ENCODE measurements at regions not wholly inside any gene's neighbourhood (a gene's known extent, or its start where the extent isn't known, plus 50 kb on each side); places are given as distances from the start of the nearest gene placed in this dataset.

GRCh38 chr17:71234349-71234748 lies 886.5 kb upstream of the SOX9 start:
- no peak for ATAC-seq (ENCODE audit: low read depth)
- Mint-ChIP-seq H3K27me3 (no peaks in the 10 kb centered on the region), H3K36me3 (no peaks in the 10 kb centered on the region), H3K27ac (no peak overlapping the region), H3K4me1 (no peaks in the 10 kb centered on the region), H3K9me3 (peaks cover 5% of the 10 kb centered on the region), H3K4me3 (no peak overlapping the region)
- no peak for DNase-seq (ENCODE audit: low spot score in 2 of 2)

DNA sequence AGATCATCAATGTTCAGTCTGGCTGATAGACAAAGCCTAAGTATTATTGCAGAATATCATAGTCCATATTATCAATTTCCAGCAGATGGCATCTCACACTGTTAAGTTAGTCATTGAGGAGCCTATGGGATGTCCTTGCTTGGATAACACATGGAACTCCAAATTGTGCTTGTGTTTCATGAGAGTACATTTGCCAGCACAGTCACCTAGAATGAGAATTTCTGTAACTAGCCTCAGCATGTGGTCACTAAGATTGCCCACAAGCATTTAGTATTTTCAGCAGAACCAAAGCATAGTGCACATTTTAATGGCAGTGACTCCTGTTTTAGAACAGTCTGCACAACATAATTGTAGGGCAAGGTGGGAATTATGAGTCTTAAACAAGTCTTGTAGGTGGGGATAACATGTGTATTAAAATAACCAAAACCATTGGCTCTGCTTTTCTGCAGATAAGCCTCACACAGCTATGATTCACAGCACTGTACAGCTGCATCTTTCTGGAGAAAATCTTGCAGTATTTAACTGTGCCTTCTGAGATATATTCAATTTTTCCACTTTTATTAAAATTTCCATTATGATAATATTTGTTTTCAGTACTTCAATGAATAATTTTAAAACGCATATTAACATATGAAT lies 882.8 kb upstream of the SOX9 start:
- H3K27me3 Mint-ChIP-seq, result no peaks in the 10 kb centered on the region

DNA sequence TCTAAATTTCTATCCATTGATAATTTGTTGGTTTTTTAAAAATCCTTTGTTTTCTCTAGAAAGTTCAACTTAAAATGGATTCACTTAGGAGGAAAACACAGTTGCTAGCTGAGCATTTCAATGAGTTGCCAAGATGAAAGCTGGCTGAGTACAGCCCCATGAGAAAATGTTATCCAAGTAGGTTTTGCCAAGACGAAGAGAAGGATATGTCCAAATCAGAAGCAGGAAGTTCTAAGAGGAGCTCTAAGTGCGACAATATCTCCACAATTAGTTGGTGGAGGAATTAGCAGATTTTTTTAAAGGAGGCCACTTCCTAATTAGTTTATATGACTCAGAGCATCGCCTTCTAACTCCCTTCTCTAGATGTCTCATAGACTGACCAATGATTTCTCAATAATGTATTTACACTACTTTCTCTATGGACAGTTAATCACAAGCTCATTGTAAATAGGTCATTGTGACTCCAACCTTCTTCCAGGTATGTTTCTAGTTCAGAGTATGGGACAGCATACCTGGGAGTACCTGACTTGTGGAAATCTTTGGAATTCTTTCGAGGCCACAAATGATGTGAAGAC lies 873.3 kb upstream of the SOX9 start:
- H3K27me3 Mint-ChIP-seq, result no peaks in the 10 kb centered on the region
- H3K36me3 Mint-ChIP-seq, result no peaks in the 10 kb centered on the region
- no peaks in the 10 kb centered on the region for H3K4me1 Mint-ChIP-seq
- H3K27ac Mint-ChIP-seq, result no peak overlapping the region
- ATAC-seq (ENCODE audit: low read depth), result no peak
- H3K4me3 Mint-ChIP-seq, result no peak overlapping the region
- peaks cover 4% of the 10 kb centered on the region for H3K9me3 Mint-ChIP-seq
- DNase-seq (ENCODE audit: low spot score in 2 of 2), result no peak

More for the DNA sequence above, 882.8 kb upstream of the SOX9 start:
- ATAC-seq (ENCODE audit: low read depth) (no peak), DNase-seq (ENCODE audit: low spot score in 2 of 2) (no peak)
- no peak overlapping the region for H3K4me3 Mint-ChIP-seq
- no peak overlapping the region for H3K27ac Mint-ChIP-seq
- peaks cover 5% of the 10 kb centered on the region for H3K9me3 Mint-ChIP-seq
- no peaks in the 10 kb centered on the region for H3K36me3 Mint-ChIP-seq
- H3K4me1 Mint-ChIP-seq, result no peaks in the 10 kb centered on the region

- DNase-seq (ENCODE audit: low spot score in 2 of 2) (no peak), ATAC-seq (ENCODE audit: low read depth) (no peak)
- no peaks in the 10 kb centered on the region for H3K27me3 Mint-ChIP-seq
- H3K4me1 Mint-ChIP-seq, result no peaks in the 10 kb centered on the region
- H3K36me3 Mint-ChIP-seq, result no peaks in the 10 kb centered on the region
- H3K4me3 Mint-ChIP-seq, result no peak overlapping the region
- H3K27ac Mint-ChIP-seq, result no peak overlapping the region
- peaks cover under 1% of the 10 kb centered on the region for H3K9me3 Mint-ChIP-seq
These were observed 869.5 kb upstream of the SOX9 start for GRCh38 chr17:71251276-71251675.

GRCh38 chr17:71251951-71252350 lies 868.9 kb upstream of the SOX9 start:
- H3K27me3 Mint-ChIP-seq, result no peaks in the 10 kb centered on the region
- peaks cover 2% of the 10 kb centered on the region for H3K9me3 Mint-ChIP-seq
- ATAC-seq (ENCODE audit: low read depth), result no peak
- H3K4me3 Mint-ChIP-seq, result no peak overlapping the region
- no peaks in the 10 kb centered on the region for H3K36me3 Mint-ChIP-seq
- H3K4me1 Mint-ChIP-seq, result no peaks in the 10 kb centered on the region
- no peak for DNase-seq (ENCODE audit: low spot score in 2 of 2)
- H3K27ac Mint-ChIP-seq, result no peak overlapping the region

DNA sequence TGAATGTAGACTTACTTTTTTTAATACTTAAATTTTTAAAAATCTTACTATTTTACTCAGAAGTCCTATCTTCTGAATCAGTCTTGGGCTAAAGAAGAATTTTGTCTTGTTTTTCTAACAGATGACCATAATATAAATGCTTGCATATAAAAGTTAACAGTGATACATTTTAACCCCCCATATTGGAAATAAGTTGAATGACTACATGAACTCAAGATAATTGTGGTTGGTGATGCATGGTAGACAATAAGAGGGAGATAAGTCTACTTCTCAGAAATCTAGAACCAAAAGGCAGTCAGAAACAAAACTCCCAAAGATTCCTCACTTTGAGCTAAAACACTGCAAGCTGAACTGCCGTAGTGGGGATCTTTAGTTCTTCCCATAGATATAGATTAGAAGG lies 868.4 kb upstream of the SOX9 start:
- no peaks in the 10 kb centered on the region for H3K27me3 Mint-ChIP-seq
- no peak for ATAC-seq (ENCODE audit: low read depth)
- no peaks in the 10 kb centered on the region for H3K4me1 Mint-ChIP-seq
- no peaks in the 10 kb centered on the region for H3K36me3 Mint-ChIP-seq
- no peak overlapping the region for H3K27ac Mint-ChIP-seq
- H3K4me3 Mint-ChIP-seq, result no peak overlapping the region
- DNase-seq (ENCODE audit: low spot score in 2 of 2), result no peak
- H3K9me3 Mint-ChIP-seq, result peaks cover 2% of the 10 kb centered on the region

GRCh38 chr17:71257096-71257495 lies 863.7 kb upstream of the SOX9 start:
- no peak overlapping the region for H3K27ac Mint-ChIP-seq

DNA sequence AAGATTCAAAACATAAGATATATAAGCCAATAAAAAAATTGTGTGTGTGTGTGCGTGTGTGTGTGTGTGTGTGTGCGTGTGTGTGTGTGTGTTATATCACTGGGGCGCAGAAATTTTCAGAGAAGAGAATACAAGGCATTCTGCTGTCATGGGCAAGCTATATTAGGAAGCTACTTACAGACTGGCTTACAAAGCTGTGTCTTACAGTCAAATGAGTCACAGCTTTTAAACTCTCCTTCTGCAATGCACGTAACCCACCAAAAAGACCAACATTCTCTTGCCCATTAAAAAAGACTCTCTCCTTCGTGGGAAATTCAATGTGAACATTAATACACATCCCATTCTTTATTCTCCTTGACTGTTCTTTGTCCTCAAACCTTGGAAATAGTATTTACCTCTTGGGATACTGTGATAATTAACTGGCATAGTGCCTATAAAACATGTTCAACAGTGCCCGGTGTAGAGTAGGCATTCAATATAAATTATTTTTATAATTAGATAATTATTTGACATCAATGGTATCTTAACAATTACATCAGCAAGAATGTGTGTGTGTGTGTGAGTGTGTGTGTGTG lies 860.4 kb upstream of the SOX9 start:
- Mint-ChIP-seq H3K9me3 (peaks cover 6% of the 10 kb centered on the region), H3K4me1 (no peaks in the 10 kb centered on the region), H3K27ac (no peak overlapping the region), H3K4me3 (no peak overlapping the region), H3K27me3 (no peaks in the 10 kb centered on the region), H3K36me3 (peaks cover 2% of the 10 kb centered on the region)
- ATAC-seq (ENCODE audit: low read depth), result no peak
- no peak for DNase-seq (ENCODE audit: low spot score in 2 of 2)

More at GRCh38 chr17:71257096-71257495, 863.7 kb upstream of the SOX9 start:
- ATAC-seq (ENCODE audit: low read depth) (no peak), DNase-seq (ENCODE audit: low spot score in 2 of 2) (no peak)
- Mint-ChIP-seq H3K27me3 (no peaks in the 10 kb centered on the region), H3K36me3 (no peaks in the 10 kb centered on the region), H3K4me3 (no peak overlapping the region), H3K9me3 (peaks cover 2% of the 10 kb centered on the region), H3K4me1 (no peaks in the 10 kb centered on the region)

DNA sequence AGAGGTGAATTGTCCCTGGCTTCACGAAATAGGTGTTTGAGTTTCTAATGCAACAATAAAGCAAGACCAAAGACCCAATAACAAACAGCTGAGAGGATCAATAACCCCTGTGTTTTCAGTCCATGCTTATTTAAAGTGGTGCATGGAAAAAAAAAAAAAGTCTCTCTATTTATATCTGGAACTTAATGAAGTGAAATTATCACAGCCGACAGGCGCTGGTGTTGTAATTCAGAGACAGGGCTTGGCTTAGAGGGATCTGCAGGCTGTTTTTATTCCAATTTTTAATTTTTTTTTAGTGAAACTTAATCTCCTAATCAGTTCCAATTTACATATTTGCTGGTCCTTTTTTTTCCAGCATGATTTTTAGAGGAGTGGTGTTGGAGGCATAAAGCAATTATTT lies 858.2 kb upstream of the SOX9 start:
- peaks cover 2% of the 10 kb centered on the region for H3K36me3 Mint-ChIP-seq
- H3K9me3 Mint-ChIP-seq, result peaks cover 15% of the 10 kb centered on the region
- no peak for DNase-seq (ENCODE audit: low spot score in 2 of 2)
- no peaks in the 10 kb centered on the region for H3K27me3 Mint-ChIP-seq
- no peak for ATAC-seq (ENCODE audit: low read depth)
- no peaks in the 10 kb centered on the region for H3K4me1 Mint-ChIP-seq
- no peak overlapping the region for H3K27ac Mint-ChIP-seq
- H3K4me3 Mint-ChIP-seq, result no peak overlapping the region

DNA sequence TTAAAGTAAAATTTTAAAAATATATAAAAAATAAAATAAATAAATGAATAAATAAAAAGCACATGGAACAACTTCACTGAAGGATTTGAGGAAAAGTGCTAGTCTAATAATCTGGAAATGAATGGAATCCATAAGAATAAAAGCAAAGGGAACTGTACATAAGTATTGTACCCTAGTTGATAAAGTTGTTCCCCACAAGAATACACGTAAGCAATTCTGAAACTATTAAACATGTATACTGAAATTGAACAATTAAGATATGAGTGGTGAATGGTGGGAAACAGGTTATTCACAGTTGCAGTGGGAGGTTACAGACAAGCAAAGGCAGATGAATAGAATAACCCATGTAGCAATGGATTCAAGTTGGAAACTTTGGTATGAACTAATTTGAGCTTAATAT lies 853.2 kb upstream of the SOX9 start:
- DNase-seq (ENCODE audit: low spot score in 2 of 2), result no peak
- H3K27me3 Mint-ChIP-seq, result no peaks in the 10 kb centered on the region
- H3K36me3 Mint-ChIP-seq, result peaks cover 2% of the 10 kb centered on the region
- H3K27ac Mint-ChIP-seq, result no peak overlapping the region
- no peak for ATAC-seq (ENCODE audit: low read depth)
- no peaks in the 10 kb centered on the region for H3K4me1 Mint-ChIP-seq
- H3K4me3 Mint-ChIP-seq, result no peak overlapping the region
- H3K9me3 Mint-ChIP-seq, result peaks cover 19% of the 10 kb centered on the region

DNA sequence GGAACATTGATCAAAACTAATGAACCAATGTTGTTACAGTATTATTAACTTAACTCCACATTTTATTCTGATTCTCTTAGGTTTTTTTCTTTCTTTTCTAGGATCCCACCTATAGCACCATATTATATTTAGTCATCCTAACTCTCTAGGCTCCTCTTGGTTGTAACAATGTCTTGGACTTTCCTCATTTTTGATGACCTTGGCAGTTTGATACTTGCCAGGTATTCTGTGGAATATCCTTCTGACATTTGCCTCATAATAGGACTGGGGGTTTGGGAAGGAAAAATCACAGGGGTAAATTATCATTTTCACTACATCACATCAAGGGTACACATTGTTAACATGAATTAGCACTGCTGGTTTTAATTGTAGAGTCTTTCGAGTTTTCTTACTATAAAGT lies 851.6 kb upstream of the SOX9 start:
- Mint-ChIP-seq H3K9me3 (peaks cover 17% of the 10 kb centered on the region), H3K27me3 (no peaks in the 10 kb centered on the region), H3K4me3 (no peak overlapping the region), H3K4me1 (no peaks in the 10 kb centered on the region), H3K36me3 (peaks cover 2% of the 10 kb centered on the region), H3K27ac (no peak overlapping the region)
- no peak for ATAC-seq (ENCODE audit: low read depth)
- no peak for DNase-seq (ENCODE audit: low spot score in 2 of 2)

DNA sequence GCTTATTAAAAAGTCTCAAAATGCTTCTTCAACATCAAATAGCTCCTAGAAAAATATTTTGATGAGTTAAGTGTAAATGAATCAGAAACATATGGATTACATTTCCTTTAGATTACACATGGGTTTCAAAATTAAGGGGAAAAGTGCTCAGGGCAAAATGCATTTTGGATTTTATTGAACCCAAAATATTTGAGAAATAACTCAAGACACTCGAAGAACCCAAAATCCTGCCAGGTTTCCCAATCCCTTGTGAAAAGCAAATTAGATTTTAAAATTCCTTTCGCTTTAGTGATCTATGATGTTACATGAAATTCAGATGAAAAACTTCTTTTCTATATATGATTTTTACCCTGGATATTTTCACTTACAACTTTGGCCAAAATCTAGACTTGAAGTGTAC lies 847.4 kb upstream of the SOX9 start:
- Mint-ChIP-seq H3K27ac (no peak overlapping the region), H3K4me1 (no peaks in the 10 kb centered on the region), H3K27me3 (no peaks in the 10 kb centered on the region)

GRCh38 chr17:71276079-71276478 lies 844.7 kb upstream of the SOX9 start:
- no peak for ATAC-seq (ENCODE audit: low read depth)
- H3K4me1 Mint-ChIP-seq, result no peaks in the 10 kb centered on the region
- H3K27ac Mint-ChIP-seq, result no peak overlapping the region
- no peak for DNase-seq (ENCODE audit: low spot score in 2 of 2)
- no peaks in the 10 kb centered on the region for H3K36me3 Mint-ChIP-seq
- no peak overlapping the region for H3K4me3 Mint-ChIP-seq
- H3K9me3 Mint-ChIP-seq, result peaks cover 4% of the 10 kb centered on the region
- no peaks in the 10 kb centered on the region for H3K27me3 Mint-ChIP-seq

More for the DNA sequence above, 847.4 kb upstream of the SOX9 start:
- no peak for DNase-seq (ENCODE audit: low spot score in 2 of 2)
- no peak for ATAC-seq (ENCODE audit: low read depth)
- Mint-ChIP-seq H3K9me3 (peaks cover 6% of the 10 kb centered on the region), H3K36me3 (no peaks in the 10 kb centered on the region), H3K4me3 (no peak overlapping the region)

DNA sequence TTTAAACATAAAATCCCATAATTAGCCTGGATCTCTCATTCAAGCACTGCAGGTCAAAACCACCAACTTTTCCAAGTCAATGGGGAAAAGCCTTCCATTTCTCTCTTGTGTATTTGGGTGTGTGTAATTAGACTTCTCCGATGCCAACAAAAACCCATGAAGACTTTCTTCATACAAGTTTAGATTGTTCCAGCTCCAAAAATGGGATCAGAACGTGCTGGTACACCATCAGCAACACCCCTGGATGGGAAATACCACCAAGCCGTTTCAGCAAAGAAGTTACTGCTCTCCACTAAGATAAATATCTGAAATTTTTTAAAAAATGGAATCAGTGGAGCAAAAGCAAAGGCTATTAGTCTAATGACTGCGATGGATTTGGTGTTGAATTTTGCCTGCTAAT lies 837.3 kb upstream of the SOX9 start:
- H3K27ac Mint-ChIP-seq, result no peak overlapping the region

More for the DNA sequence above, 837.3 kb upstream of the SOX9 start:
- ATAC-seq (ENCODE audit: low read depth) (no peak), DNase-seq (ENCODE audit: low spot score in 2 of 2) (no peak)
- H3K27me3 Mint-ChIP-seq, result no peaks in the 10 kb centered on the region
- H3K4me1 Mint-ChIP-seq, result no peaks in the 10 kb centered on the region
- no peak overlapping the region for H3K4me3 Mint-ChIP-seq
- no peaks in the 10 kb centered on the region for H3K36me3 Mint-ChIP-seq
- H3K9me3 Mint-ChIP-seq, result peaks cover 7% of the 10 kb centered on the region

All from memory B cell (primary cell).